Nucleus accumbens (tissue), 56 donors: ENCODE measurements at regions not wholly inside any gene's neighbourhood (a gene's known extent, or its start where the extent isn't known, plus 50 kb on each side); places are given as distances from the start of the nearest gene placed in this dataset.
"Not testable (repeated sequence)": the region's sequence is repeated elsewhere in the genome, so short reads cannot be mapped to it uniquely, and the experiment has no call there.

ENCODE experiments used
- DNase-seq, 56 donors: peaks; one replicate each; lab custom pipeline; 2025; lab: John Stamatoyannopoulos, UW

DNA sequence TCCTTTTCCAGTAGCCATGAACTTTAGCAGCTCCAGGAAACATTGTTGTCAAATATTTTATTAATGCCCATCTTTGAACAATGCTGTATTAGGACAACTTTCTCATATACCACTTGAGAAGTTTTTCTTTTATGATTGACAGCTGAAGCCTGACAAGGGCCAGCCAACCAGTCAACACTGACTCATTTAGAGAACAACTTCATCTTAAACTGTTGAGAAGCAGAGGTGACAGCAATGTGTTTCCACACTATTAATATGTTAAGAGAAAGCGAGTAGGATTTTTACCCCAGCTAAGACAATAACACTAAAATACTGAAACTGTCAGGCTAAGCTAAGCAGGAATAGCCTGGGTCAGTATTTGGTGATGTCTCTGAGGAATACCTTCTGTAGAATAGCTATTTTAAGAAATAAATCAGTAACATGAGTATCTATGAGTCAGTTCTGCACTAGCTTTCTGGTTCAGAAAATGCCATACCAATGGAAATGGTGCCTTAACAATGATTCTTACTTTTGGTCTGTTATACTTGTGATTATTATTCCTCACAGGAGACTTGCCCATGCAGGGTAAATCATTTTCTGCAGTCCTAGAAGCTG, 168.8 kb upstream of the POT1 start:
- no peak for DNase-seq

DNA sequence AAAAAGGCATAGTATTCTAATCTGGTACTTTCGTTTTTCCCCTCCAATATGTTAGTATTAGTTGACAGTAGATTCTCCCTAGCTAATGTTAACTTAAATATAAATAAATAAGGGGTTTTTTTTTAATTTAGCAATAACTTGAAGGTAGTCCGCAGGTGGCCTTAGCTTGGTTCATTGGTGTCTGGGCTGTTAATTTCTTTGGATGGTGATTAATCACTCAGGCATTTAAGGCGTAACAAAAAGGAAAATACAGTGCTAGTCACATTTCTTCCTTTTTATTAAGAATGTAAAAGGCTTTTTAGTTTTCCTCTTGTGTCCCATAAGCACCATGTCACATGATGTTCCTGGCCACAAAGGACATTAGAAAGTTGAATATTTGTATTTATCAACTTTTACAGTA, 161.0 kb upstream of the POT1 start:
- DNase-seq: no peak

DNA sequence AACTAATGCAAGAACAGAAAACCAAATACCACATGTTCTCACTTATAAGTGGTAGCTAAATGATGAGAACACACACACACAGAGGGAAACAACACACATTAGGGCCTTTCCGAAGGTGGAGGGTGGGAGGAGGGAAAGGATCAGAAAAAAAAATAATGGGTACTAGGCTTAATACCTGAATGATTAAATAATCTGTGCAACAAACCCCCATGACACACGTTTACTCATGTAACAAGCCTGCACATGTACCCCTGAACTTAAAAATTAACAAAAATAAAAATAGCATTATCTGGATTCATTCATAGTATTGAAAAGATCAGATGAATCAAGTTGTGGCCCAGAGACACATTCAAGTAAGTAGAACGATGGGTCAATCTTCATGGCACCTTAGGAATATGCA, 159.5 kb upstream of the POT1 start:
- no peak for DNase-seq

DNA sequence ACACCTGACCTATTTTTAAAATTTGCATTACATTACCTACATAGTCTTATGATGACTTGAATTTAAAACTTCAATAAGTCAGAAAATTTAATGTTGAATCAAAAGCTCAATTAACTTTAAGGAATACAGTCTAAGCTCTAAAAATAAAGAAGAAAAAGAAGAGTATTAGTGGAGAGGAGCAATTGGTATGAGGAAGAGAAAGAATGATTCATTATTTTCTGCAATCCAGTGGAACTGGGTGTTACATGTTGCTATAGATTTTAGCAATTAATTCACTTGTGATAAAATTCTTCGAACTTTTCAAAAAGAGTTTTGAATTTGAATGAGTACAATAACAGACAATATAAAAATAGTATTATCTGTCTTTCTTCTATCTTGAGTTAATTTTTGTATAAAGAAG, 158.9 kb upstream of the POT1 start:
- no peak for DNase-seq

DNA sequence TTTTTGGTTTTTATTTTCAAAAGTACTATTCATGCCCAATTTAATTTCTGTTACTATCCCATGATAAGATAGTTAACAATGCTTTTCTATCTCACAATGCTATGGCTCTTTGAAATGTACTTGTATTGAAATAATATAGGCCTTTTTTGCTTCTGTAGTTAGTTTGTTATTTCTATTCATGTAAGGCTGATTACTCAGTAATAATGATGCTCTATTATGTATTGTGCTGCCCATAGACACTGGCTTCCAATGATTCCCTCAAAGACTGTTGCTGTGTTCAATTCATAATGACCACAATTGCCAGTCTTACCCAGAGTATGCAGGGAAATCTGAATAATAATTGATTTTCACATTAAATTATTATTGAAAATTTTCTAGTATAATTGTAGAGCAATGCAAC, 155.5 kb upstream of the POT1 start:
- DNase-seq: no peak

DNA sequence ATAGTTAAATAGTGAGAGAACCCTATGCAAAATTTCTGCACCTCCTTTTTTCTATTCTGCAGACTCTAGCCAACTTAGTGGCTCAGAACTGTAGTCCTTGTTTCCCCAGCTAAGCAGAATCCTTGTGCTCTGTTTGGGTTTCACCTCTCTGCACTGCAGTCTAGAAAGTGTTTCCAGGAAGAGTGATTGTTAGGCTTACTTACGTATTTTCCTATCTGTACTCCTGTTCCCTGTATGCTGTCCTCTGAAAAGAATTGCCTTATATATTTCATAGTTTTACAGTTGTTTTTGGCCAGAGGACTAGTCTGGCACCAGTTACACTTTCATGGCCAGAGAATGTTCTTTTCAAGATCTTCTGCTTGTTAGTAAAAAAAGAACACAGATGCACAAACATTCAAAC, 154.6 kb upstream of the POT1 start:
- DNase-seq: no peak

DNA sequence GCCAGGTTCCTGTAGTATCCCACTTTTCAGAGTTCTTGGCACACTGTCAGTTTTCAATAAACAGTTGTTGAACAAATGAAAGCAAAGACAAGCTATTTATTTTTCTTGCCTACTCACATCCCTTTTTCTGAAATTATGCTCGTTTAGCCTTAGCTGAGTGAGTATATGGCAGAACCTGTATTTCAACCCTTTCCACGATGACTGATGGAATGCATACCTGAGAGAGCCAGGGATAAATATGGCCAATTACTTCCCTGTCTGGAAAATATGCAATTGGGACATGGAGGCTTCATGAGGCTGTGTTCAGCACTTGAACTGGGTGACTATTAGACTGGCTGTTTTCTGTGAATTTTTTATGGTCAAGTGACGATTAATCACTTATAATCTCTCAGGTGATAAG, 144.5 kb upstream of the POT1 start:
- no peak for DNase-seq

DNA sequence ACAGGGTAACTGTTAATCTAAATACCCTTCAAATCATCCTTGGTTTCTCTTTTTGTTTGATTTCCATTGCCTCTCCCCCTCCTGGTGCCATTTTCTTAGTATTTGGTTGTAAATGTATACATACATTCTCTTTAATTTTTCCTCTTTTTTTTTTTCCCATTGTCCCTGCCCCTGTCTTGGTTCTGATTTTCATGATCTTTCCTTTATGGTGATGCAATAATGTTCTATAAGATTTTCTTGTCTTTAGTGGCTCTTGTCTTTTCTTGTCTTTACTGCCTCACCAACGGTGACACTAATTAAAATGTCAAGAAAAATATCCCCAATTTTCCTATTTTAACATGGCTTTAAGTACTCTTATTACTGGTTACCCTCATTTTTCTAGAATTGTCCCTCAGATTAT, 135.9 kb upstream of the POT1 start:
- no peak for DNase-seq

DNA sequence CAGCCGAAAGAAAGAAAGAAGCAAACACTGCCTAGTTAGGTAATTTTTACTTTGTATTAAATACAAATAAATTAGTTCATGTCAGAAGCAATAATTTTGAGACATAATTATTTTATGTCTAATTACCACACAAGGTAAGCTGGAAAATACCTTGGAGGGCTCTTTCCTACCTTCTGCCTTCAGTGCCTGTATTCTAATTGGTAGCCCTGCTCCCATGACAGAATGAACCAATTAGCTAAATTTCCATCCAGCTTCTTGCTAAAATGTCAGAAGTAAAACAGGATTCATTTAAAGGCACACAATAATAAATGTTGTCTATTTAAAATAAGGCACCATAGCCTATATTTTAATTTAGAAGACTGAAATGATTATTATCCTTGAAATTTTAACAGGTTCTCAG, 135.4 kb upstream of the POT1 start:
- DNase-seq: no peak

DNA sequence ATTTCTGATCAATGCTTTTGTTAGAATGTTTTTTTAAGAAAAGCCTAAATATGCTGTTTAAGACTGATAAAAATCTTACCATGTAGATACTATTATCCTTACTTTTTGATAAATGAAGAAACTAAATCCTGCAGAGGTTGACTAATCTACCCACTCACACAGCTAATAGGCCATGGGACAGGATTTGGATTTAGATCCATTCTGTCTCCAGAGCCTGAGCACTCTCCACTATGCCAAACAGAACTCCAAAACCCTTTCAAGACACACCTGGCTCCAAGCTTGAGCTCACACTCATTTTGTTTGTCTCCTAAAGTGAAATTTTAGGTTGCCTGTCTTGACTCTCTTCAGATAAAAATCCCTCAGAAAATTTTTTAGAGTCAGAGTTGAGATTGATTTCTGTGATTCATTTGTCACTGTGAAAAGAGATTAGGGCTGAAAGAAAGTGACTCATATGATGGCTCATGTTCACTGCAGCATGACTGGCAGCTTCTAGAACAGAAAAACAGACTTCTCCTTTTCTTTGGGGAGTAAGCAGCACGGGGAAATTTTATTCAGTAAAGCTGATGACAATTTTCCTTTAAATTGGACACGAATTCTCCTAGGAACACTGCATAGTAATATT, 132.3 kb upstream of the POT1 start:
- DNase-seq: peak in 5 of 56 donors; percentile 1 to 39 (median 9)

DNA sequence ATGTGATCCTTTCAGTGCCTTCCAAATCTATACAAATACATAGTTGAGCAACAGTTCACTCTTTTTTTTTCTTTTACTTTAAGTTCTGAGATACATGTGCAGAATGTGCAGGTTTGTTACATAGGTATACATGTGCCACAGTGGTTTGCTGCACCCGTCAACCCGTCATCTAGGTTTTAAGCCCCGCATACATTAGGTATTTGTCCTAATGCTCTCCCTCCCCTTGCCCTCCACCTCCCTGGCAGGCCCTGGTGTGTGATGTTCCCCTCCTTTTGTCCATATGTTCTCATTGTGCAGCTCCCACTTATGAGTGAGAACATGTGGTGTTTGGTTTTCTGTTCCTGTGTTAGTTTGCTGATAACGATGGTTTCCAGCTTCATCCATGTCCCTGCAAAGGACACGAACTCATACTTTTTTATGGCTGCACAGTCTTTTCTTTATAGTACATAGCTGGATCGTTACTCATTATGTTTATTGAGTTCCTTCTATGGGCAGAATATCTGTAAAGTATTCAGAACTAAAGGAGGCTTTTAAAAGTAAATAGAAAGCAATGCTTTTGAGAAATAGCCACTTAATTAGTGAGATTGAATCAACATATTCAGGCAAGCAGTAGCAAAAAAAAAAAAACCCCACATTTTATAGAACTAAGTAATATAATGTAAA, 131.6 kb upstream of the POT1 start:
- DNase-seq: not testable (repeated sequence)

DNA sequence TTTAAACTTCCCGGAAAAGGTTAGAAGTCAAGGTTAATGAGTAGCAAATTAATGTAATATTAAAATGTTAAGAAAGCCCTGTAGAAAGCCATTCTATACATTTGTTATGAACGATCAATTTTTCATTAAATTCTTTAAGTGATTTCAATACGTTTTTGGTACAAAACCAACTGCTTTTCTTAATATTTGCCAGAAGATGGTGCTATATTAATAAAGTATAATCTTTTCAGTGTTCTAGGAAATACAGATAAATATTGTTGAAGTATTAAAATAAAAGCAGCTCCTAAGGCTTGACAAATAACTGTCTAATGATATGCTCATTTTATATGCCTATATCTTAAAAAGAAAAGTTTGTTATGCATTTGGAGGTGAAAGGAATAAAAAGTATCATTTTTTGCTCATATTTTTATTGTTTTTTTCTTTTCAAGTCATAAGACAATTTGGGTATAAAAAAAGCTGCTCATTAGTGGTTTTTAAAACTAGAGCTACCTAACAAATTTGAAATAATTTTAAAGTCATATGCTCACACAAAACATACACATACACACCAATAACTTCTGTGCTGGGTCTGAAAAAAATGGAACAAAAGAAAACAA, 130.3 kb upstream of the POT1 start:
- DNase-seq: no peak

DNA sequence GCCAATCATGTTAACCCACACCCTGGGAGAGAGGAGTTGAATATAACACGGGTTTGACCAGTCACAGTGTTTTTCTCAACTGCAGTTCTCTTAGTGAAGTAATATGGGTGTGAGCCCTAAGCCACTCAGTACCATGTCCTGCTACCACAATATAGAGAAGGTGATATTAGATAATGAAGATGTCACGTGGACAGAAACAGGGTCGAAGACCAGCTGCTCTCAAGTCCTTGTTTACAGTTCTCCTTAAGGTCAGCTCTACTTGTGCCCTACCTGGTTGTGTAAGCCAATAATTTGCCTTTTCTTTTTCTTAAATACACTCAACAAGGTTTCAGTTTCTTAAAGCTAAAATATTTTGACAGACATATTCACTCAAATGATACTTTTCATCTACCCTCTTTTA, 128.3 kb upstream of the POT1 start:
- no peak for DNase-seq

DNA sequence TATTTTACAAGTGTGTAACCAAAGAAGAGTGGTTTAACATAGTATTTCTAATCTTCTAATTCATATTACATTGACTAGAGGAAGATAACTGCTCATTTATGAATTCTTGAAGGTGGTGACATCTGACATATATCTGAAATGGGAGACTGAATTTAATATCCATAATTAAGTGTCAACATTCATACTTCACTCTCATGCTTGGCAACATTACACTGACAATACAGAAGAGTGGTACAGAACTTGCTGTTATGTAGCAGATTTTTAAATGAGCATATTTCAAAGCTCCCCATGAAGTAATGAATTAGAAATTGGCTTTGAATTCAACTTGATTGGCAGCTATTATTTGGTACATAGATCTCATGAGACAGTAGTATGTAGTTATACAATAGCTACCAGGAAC, 125.8 kb upstream of the POT1 start:
- no peak for DNase-seq

DNA sequence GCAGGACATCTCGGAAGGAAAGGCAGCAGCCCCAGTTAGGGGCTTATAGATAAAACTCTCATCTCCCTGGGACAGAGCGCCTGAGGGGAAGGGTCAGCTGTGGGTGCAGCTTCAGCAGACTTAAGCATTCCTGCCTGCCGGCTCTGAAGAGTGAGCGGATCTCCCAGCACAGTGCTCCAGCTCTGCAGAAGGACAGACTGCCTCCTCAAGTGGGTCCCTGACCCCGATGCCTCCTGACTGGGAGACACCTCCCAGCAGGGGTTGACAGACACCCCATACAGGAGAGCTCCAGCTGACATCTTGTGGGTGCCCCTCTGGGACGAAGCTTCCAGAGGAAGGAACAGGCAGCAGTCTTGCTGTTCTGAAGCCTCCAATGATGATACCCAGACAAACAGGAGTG, 117.1 kb upstream of the POT1 start:
- no peak for DNase-seq

DNA sequence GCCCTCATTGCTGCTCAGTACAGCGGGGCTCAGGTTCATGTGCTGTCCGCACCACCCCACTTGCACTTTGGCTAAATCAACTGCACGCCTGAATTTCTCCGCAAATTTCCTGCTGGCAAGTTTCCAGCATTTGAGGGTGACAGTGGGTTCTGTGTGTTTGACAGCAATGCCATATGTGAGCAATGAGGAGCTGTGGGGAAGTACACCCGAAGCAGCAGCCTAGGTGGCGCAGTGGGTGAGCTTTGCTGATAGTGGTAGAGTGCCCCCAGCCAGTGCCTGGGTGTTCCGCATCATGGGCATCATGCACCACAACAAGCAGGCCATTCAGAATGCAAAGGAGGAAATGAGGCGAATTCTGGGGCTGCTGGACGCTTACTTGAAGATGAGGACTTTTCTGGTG, 103.9 kb upstream of the POT1 start:
- DNase-seq: no peak

DNA sequence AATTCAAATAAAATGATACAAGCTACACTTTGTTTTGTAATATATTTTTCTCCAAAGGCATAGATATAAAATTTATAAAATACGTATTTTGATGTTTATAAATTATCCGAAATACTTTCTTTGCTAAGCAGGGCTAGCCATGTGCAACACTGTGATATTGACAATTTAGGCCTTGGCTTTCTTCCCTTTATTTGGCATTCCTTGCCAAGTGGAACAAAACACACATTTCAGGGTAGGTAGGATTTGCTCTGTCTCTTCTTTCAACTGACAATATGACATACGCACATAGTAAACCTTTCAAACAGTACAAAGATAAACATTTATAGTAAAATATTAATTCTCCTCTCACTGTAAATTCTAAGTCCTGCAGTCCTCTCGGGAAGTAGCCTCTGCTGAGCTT, 103.3 kb upstream of the POT1 start:
- DNase-seq: no peak

DNA sequence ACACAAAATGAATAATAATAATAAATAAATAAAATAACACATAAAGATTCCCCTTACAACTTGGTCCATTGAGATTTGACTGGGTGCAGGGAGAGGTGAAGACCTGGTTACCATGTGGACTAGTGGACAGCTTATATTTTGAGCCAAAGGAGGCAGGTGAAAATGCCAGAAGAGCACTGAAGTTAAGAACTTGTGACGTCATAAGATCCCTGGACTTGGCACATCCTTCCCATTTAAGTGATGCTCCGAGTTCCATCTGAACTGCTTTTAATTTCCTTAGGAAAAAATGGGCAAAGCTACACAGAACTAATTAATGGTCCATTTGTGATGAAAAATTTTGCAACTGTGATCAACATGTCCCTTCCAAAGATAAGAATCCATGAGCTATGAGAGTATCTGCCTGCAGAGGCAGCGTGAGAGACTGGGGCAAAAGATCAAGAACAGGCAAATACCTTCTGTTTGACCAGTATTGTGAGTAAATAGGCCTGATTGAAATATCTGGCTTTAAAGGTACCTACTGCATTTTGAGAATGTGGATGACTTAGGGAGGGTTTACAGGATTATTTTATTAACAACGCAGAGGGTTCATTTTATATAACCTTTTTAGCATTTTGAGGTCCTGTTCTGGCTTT, 101.2 kb upstream of the POT1 start:
- no peak for DNase-seq

DNA sequence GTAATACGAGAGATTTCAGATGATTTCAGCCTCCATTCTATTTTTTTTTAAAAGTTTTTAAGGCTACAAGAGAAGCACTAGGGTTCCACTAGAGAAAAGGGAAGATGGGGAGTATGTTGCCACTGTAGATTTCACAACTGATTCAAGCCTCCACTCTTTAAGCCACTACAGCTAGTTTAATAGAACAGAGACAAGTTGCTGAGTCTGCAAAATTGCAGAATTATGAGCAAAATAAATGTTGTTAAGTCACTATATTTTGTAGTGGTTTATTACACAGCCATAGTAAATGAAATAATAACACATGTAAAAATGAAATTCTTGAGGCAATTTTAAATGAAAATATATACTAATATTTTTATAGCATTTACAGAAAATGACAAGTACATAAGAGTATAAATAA, 96.0 kb upstream of the POT1 start:
- no peak for DNase-seq

DNA sequence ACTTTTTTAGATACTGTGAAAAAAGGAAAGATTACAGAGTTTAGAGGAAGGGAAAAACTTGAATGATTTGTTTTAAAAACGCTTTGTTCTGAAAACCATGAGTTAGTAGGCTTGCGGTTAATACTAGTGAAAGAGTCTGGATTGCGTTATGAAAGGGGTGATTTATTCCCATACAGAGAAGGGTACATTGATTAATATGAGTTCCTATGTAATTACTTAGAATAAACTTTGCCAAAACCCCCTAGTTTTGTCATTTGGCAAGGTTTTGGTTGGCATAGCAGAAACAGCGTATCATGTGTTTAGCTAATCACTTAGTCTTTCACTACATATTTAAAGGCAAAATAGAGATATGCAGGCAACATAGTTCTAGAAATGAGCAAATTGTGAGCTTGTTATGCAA, 91.2 kb upstream of the POT1 start:
- DNase-seq: no peak

DNA sequence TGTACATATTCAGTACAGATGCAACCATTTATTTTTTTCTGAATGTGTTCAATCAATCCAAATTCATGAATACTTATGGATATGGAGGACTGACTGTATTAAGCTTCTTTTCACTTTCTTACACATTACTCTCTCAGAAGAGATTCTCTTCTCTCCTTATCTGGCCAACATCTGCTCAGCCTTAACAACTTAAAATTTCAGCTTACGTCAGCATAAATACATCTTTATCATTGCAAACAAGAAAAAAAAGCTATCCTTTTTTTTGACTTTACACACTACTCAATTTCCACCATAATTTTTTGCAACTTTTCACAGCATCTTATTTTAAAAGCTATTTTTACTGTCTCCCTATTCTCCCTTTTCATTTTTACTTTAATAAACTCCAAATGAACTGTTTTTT, 80.9 kb upstream of the POT1 start:
- DNase-seq: no peak

DNA sequence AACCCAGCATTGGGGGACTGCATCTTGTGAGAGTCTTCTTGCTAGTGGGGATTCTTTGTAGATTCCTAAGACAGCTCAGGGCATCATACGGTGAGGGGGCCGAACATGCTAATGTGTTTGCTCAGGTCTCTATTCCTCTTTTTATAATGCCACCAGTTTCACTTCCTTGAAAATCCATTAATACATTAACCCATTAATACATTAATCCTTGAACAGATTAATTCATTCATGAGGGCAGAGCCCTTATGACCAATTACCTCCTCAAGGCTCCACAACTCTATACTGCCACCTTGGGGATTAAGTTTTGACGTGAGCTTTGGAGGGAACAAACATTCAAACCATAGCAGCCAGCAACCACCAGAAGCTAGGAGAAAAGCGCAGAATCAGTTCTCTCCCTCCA, 67.2 kb upstream of the POT1 start:
- no peak for DNase-seq
